Ammon's horn (tissue), 1 donor: ENCODE measurements at regions not wholly inside any gene's neighbourhood (a gene's known extent, or its start where the extent isn't known, plus 50 kb on each side); places are given as distances from the start of the nearest gene placed in this dataset.
A peak's percentile ranks its signal among the peaks of the same experiment; 100 is the strongest.

Experiments used
- DNase-seq: peaks from one replicate; pipeline ENCODE4 v3.0.0-alpha.2; 2016; ENCODE audit warnings: low spot score

GRCh38 chr9:119091074-119091473, 278.2 kb downstream of the BRINP1 start:
- no peak for DNase-seq

GRCh38 chr9:119092125-119092524, 277.1 kb downstream of the BRINP1 start:
- no peak for DNase-seq

- no peak for DNase-seq
Measured at GRCh38 chr9:119094086-119094485, 275.1 kb downstream of the BRINP1 start.

- DNase-seq = no peak
Measured at GRCh38 chr9:119095072-119095471, 274.2 kb downstream of the BRINP1 start.

DNA sequence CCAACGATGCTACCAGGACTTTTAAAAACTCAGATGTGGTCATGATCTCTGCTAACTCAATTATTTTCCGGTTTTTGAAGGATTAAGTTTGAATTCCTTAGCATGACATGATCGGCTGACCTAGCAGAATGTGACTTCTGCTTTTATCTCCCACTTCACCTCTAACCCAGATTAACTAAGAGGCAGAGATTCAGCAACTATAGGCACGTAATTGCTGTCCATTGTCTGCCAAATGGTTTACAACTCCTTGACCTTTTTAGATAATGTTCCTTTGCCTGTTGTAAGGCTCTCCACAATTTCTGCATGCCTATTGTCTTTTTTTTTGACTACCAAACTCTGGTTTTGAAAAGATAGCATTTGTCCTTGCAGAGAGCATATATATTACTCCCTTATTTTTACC, 268.2 kb downstream of the BRINP1 start:
- DNase-seq = no peak

GRCh38 chr9:119114681-119115080, 254.6 kb downstream of the BRINP1 start:
- peak; percentile 21 for DNase-seq
